ENCODE measurements at regions not wholly inside any gene's neighbourhood (a gene's known extent, or its start where the extent isn't known, plus 50 kb on each side); places are given as distances from the start of the nearest gene placed in this dataset.

DNA sequence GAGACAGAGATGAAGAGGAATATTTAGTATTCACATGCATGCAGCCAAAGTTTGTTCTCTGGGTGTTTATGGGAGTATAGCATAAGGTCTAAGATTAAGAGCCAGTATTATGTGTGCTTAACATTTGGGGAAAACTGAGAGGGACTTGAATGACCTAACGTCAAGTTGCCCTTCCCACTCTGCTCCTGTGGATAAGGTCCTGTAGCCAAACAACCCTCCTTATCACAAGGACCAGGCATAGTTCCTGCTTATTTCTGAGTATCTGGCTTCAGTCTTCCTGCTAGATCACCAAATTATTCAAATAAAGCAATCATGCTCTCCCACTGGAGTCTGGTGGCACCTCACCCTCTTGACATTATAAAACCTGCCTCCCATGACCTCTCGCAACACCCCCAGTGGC is 137.9 kb upstream of the SEMA3E start:
- H4K8ac ChIP-seq (ENCODE audit: extremely low read depth, insufficient read depth, low read length) = no peak overlapping the region; the same call in 1 of the 2 replicates
- H4K91ac ChIP-seq (replicated peaks; ENCODE audit: insufficient read length, low read length) = no peak overlapping the region
- no peak overlapping the region for H2AFZ ChIP-seq (ENCODE audit: low read length)
- no peak overlapping the region for H2BK20ac ChIP-seq (ENCODE audit: low read length)
- no peak overlapping the region for H2BK5ac ChIP-seq (ENCODE audit: low read depth, low read length)
- WGBS, 2 experiments (ENCODE audit: extremely low coverage in 1 of 2, insufficient coverage in 1 of 2, insufficient read length in 1 of 2, insufficient replicate concordance in 2 of 2, low coverage in 1 of 2, low lambda C conversion rate in 2 of 2, missing lambda C conversion rate in 1 of 2) = 97% methylated on average over 2 of the region's 2 CpGs; no CpG with 5 or more reads in 1 of the 2 experiments
- DNase-seq (ENCODE audit: low read depth in 1 of 2, low spot score in 2 of 2) (no peak), FAIRE-seq (no peak)
- H3K18ac ChIP-seq (ENCODE audit: extremely low read depth, low read length) = no peak overlapping the region
- no peaks in the 10 kb centered on the region for H3K9me3 ChIP-seq (ENCODE audit: insufficient read depth in 2 of 2, low read depth in 1 of 2, low read length in 1 of 2)
- no peak overlapping the region for H3K27ac ChIP-seq (ENCODE audit: low read depth, low read length)
- no peak overlapping the region for H3K4ac ChIP-seq (replicated peaks; ENCODE audit: insufficient read length, low read depth, low read length)
- H2BK12ac ChIP-seq (ENCODE audit: low read depth, low read length) = no peak overlapping the region
- H3K4me2 ChIP-seq (ENCODE audit: insufficient read depth in 1 of 2, low read depth in 2 of 2, low read length in 2 of 2) = no peak overlapping the region
- no peaks in the 10 kb centered on the region for H3K36me3 ChIP-seq (ENCODE audit: control insufficient read depth in 2 of 4, insufficient read depth in 4 of 4, low read length in 3 of 4)
- no peak overlapping the region for H2AK5ac ChIP-seq (ENCODE audit: low read depth, low read length)
- ChIA-PET CTCF (ENCODE audit: partially characterized antibody) (no interaction called here), POLR2A (ENCODE audit: partially characterized antibody) (no interaction called here)
- H3K23ac ChIP-seq (ENCODE audit: insufficient read length) = no peak overlapping the region
- H3K27me3 ChIP-seq (replicated peaks in 1 of 4; ENCODE audit: control insufficient read depth in 3 of 4, extremely low read depth in 1 of 4, insufficient read depth in 3 of 4, low read length in 3 of 4) = no peaks in the 10 kb centered on the region
- H4K20me1 ChIP-seq (replicated peaks in 1 of 2; ENCODE audit: control insufficient read depth in 1 of 2, insufficient read depth in 2 of 2, low read length in 2 of 2) = no peaks in the 10 kb centered on the region
- H3K4me3 ChIP-seq (ENCODE audit: extremely low read depth in 1 of 4, insufficient read depth in 2 of 4, low read depth in 3 of 4, low read length in 4 of 4) = no peak overlapping the region
- H3K23me2 ChIP-seq (ENCODE audit: low read depth, low read length) = no peaks in the 10 kb centered on the region
- H3K79me1 ChIP-seq (ENCODE audit: low read depth, low read length) = no peaks in the 10 kb centered on the region
- H3K14ac ChIP-seq (ENCODE audit: insufficient read length) = no peak overlapping the region
- no peak overlapping the region for H2BK15ac ChIP-seq (ENCODE audit: low read length)
- H3K79me2 ChIP-seq (ENCODE audit: control insufficient read depth in 1 of 2, insufficient read depth in 2 of 2, low read length in 2 of 2) = no peaks in the 10 kb centered on the region
- H3K4me1 ChIP-seq (replicated peaks in 1 of 4; ENCODE audit: control insufficient read depth in 3 of 4, insufficient read depth in 4 of 4, low read length in 3 of 4) = no peaks in the 10 kb centered on the region
- H3K9ac ChIP-seq (replicated peaks in 1 of 4; ENCODE audit: extremely low read depth in 1 of 4, low read depth in 3 of 4, low read length in 3 of 4) = no peak overlapping the region
- TF ChIP-seq GABPA (IDR thresholded peaks at IDR 0.05; ENCODE audit: borderline replicate concordance, insufficient read depth, low read length) (no peak), FOSL1 (IDR thresholded peaks at IDR 0.05; ENCODE audit: insufficient read depth, low read depth, low read length) (no peak), RAD21 (IDR thresholded peaks at IDR 0.05 in 1 of 2, conservative IDR thresholded peaks at IDR 0.05 in 1 of 2; ENCODE audit: low read depth in 2 of 2, low read length in 2 of 2) (no peak), JUN (IDR thresholded peaks at IDR 0.05; ENCODE audit: low read depth, low read length) (no peak), KDM1A (IDR thresholded peaks at IDR 0.05; ENCODE audit: borderline replicate concordance, low read length) (no peak), EP300 (IDR thresholded peaks at IDR 0.05; ENCODE audit: borderline replicate concordance in 1 of 2, low read depth in 2 of 2, low read length in 2 of 2) (no peak), CTBP2 (IDR thresholded peaks at IDR 0.05; ENCODE audit: borderline replicate concordance, insufficient read depth, insufficient read length, low read length) (no peak), HDAC2 (IDR thresholded peaks at IDR 0.05; ENCODE audit: borderline replicate concordance in 1 of 2, low read depth in 2 of 2, low read length in 2 of 2) (no peak)
- TF ChIP-seq, protein P1, sequence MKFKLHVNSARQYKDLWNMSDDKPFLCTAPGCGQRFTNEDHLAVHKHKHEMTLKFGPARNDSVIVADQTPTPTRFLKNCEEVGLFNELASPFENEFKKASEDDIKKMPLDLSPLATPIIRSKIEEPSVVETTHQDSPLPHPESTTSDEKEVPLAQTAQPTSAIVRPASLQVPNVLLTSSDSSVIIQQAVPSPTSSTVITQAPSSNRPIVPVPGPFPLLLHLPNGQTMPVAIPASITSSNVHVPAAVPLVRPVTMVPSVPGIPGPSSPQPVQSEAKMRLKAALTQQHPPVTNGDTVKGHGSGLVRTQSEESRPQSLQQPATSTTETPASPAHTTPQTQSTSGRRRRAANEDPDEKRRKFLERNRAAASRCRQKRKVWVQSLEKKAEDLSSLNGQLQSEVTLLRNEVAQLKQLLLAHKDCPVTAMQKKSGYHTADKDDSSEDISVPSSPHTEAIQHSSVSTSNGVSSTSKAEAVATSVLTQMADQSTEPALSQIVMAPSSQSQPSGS (IDR thresholded peaks at IDR 0.05; ENCODE audit: low read length) = no peak
- no peak overlapping the region for H4K5ac ChIP-seq (ENCODE audit: insufficient read length, low read depth, low read length)
- H2BK120ac ChIP-seq (replicated peaks; ENCODE audit: low read depth, low read length) = no peak overlapping the region
- H3K56ac ChIP-seq (replicated peaks; ENCODE audit: insufficient read length, low read depth, low read length) = no peak overlapping the region

Data from H1 (cell line).